ENCODE measurements at regions not wholly inside any gene's neighbourhood (a gene's known extent, or its start where the extent isn't known, plus 50 kb on each side); places are given as distances from the start of the nearest gene placed in this dataset.

DNA sequence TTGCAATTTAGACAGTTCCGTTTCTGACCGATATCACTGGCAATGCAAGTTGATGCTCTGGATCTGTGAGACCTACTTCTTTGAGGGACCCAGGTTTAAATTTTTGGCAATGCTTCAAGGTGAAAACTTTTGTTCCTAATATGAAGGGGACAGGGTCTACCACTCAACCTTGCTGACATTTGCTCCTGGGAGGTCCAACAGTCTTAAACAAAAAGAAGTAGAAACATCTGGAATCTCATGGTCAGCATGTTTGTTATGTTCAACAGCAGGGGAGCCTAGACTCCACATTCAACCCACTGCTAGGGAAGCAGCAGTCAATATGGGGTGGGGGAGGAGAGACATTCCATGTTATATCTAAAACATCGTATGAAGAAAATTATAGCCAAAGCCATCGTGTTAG lies 196.4 kb downstream of the SIM1 start:
- DNase-seq (ENCODE audit: low read depth), result no peak

- no peak for DNase-seq (ENCODE audit: low read depth)
Measured at GRCh38 chr6:100267721-100268123, 197.0 kb downstream of the SIM1 start.

GRCh38 chr6:100266494-100267401 lies 198.0 kb downstream of the SIM1 start:
- no peak for DNase-seq (ENCODE audit: low read depth)

DNA sequence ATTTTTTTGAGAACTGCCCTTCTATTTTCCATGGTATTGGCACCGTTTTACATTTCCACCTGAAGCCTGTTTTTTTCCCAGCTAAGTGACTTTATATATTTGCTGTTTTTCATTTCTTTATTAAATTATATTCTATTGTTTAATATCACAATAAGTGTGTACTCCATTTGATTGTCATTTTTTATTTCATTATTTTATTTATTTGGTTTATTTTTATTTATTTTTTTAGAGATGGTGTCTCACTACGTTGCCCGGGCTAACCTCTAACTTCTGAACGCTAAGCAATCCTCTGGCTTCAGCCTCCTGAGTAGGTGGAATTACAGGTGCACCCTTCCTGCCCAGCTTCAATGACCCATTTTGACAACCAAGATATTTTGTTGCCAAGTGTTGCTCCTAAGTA lies 202.6 kb downstream of the SIM1 start:
- DNase-seq (ENCODE audit: low read depth), result no peak

- DNase-seq (ENCODE audit: low read depth), result no peak
Measured at GRCh38 chr6:100261486-100261885, 203.2 kb downstream of the SIM1 start.

DNA sequence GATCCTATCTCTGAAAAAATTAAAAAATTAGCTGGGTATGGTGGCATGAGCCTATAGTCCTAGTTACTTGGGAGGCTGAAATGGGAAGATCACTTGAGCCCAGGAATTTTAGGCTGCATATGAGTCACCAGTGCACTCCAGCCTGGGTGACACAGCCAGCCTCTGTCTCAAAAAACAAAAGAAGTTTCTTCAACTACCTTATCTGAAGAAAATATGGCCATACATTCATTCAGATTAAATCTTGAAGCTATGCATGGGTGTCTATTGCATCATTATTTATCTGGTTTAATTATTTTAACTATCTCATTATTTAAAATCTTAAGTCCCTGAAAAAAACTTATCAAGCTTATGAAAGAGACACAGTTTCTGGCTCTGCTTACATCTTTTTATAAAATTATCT lies 204.1 kb downstream of the SIM1 start:
- DNase-seq (ENCODE audit: low read depth), result no peak

- no peak for DNase-seq (ENCODE audit: low read depth)
Measured at GRCh38 chr6:100259865-100260264, 204.9 kb downstream of the SIM1 start.

GRCh38 chr6:100258752-100259151 lies 206.0 kb downstream of the SIM1 start:
- DNase-seq (ENCODE audit: low read depth), result no peak

DNA sequence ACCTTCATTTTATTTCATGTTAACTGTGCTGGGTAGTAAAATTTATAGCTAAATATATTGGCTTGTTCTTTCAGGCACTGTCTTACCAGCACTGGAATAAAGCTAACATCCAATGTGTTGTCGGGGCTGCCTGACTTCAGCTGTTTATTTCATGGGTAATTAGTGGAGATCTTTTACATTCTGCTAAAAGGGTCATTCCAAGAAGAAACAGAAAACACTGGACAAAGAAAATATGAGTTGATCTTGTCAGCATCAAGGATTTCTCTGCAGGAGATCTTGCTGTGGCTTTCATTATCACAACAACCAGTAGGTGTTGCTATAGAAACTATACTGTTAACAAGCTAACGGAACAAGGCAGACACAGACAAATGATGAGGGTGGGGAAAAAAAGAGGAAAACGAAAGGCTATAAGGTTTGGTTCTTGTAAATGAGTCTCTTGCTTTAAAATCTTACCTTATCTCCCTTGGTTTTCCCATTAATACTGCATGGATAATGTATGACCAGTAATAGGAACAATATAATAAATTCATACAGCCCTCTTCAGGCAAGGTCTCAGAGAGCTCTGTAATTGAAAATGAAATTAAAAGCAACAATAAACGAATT lies 206.8 kb downstream of the SIM1 start:
- no peak for DNase-seq (ENCODE audit: low read depth)

- no peak for DNase-seq (ENCODE audit: low read depth)
Measured at GRCh38 chr6:100255701-100256100, 209.0 kb downstream of the SIM1 start.

DNA sequence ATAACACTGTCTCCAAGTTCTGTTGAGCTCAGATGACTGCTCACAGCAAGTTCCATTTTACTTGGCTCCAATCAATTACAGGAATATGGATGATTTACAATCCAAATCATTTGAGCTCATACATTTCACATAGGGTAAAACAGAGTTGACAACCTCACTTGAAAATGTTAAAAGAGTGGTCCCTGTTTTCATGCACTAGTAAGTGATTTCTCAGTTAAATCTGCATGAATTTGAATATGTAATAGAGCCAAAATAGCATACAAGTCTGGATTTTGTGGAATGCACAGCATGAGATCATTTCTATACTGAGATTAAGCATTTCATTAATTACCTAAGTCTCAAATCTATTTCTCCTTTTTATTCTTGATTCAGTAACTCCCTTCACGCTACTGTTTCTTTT lies 217.6 kb downstream of the SIM1 start:
- DNase-seq (ENCODE audit: low read depth), result no peak

GRCh38 chr6:100246206-100246605 lies 218.5 kb downstream of the SIM1 start:
- no peak for DNase-seq (ENCODE audit: low read depth)

DNA sequence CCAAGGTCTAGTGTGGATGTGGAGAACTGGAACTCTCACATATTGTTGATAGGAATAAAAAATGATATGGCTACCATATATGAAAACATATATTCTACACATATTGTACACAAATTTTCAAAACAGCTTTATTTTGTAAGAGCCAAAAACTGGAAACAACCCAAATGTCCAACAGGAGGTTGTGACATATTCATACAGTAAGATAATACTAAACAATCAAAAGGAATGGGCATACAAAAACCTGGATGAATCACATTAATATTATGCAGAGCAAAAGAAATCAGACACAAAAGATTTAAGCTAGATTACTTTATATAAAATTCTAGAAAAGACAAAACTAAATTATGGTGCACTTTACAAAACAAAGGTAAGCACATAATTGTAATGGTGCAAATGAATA lies 223.9 kb downstream of the SIM1 start:
- DNase-seq (ENCODE audit: low read depth), result no peak

GRCh38 chr6:100237821-100238220 lies 226.9 kb downstream of the SIM1 start:
- DNase-seq (ENCODE audit: low read depth), result no peak

DNA sequence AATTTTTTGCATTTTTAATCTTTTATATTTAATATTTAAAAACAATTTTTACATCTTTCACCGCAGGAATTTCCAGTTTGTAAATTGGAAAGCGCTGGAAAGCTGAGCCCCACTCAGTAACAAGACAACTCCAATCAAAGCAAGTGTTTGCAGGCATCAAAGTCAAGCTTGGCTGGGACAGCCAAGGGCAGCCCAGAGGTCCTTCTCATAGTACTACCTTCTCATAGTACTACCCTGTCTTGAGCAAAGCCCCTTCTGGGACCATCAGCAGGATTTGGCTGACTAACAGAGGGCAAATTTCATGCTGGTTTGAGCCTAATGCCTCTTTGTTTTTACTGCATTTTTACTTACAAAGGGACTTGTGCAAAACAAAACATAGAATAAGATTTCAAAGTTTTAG lies 228.3 kb downstream of the SIM1 start:
- no peak for DNase-seq (ENCODE audit: low read depth)

DNA sequence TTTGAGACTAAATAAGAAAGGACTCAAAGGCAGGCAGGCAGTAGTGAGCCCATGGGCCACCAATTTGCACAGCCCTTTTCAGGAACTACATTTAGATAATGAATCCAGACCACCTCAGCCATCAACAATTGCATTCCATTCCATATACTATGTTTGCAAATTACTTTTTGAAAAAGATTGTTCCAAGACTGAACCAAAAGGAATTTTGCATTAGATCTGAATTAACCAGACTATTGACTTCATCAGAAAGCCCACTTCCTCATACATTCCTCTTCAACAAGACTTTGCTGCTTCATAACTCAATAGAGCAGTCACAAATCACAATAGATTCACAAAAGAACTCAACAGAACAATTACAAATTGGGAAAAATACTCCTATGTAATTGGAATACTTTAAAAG lies 229.1 kb downstream of the SIM1 start:
- no peak for DNase-seq (ENCODE audit: low read depth)

DNA sequence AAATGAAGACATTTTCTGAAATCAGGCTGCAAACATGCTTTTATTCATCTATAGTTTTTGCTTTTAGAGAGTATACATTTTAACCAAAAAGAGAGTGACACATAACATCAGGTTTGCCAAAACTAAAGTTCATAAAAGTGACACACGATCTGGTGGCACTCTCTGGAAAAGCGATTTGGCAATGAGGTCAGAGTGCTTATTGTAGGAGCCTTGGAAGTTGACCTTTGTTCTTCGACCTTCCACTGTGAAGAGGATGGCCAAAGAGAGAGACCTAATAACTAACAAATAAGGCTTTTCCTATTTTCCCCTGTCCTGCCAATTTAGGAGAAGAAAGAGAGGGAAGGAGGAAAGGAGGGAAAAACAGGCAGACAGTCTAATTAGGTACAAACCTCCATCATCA lies 230.1 kb downstream of the SIM1 start:
- DNase-seq (ENCODE audit: low read depth), result no peak

GRCh38 chr6:100232781-100233573 lies 231.7 kb downstream of the SIM1 start:
- DNase-seq (ENCODE audit: low read depth), result no peak

DNA sequence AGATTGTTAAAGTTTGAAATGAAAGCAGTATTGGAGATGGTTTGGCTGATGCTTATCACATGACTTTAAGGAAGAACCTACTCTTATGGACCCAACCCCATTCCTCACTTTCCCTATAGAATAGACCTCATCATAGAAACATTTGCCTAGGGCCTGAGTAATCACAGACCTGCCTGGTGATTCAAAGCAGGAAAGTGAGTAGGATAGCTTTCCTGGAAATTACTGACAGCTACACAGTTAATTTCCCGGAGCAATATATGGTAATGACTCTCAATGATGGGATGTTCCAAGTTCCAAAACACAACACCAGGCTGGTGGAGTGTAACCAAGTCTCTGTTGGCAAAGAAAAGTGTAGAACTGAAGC lies 233.8 kb downstream of the SIM1 start:
- no peak for DNase-seq (ENCODE audit: low read depth)

DNA sequence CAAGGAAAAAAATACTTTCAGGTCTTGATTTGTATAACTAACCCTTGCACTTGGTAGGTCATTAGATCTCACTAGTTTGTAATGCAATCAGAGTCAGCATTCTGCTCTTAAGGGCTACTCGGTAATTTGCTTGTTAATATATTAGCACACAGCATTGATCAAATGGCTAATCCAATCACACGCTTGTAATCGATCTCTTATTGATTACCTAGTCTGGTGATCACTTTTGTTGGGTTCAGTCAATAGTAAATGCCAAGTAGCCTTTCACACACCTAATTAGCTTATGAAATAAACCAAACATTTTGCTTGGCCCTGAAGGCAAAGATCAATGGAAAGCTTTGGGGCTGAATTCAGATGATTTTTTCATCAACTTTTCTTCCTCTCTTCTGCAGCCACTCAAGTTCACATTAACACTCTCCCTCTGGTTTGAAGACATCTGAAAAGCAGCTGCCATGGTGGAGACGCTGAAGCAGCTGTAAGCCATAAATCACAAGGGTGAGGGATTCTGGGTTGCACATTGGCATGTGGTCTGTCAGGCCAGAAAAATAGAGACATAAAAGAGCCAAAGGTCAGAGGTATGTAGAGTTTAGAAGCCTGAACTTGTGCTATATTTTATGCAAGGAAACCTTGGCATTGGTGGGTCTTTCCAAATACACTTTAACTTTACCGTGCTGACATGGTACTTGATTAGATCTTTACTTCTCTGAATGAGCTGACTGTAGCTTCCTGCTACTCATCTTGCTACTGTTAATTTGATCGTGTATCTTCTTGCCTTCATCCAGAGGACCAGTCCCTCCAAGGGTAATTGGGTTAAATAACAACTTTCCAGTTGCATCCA lies 234.4 kb downstream of the SIM1 start:
- no peak for DNase-seq (ENCODE audit: low read depth)

DNA sequence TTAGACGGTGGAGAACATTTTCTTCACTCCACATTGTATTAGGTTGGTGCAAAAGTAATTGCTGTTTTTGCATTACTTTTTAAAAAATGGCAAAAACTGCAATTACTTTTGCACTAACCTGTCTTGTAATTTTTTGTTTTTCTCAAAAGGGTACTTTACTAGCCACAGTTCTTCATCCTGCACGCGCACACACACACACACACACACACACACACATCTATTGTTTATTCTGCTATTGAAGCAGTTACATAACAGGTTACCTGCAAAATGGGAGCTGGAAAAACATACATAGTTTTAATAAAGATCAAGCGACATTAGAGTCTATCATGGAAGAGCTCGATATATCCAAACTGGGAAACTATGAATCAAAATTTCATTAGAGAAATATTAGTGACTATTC lies 235.2 kb downstream of the SIM1 start:
- no peak for DNase-seq (ENCODE audit: low read depth)

- DNase-seq (ENCODE audit: low read depth), result peak; percentile 13
Measured at GRCh38 chr6:100228834-100229441, 234.9 kb upstream of the MCHR2 start.
